WTC11 (cell line): ENCODE measurements at regions not wholly inside any gene's neighbourhood (a gene's known extent, or its start where the extent isn't known, plus 50 kb on each side); places are given as distances from the start of the nearest gene placed in this dataset.

Source experiments
- ATAC-seq: fragments of 200-7000 bp; cut with Tn5 transposase; 2 replicates; pipeline ENCODE4 v1.10.0; 2021; ENCODE audit warnings: mild to moderate bottlenecking, moderate library complexity
- CTCF ChIA-PET: fragments of 300-600 bp; sonication (Branson Sonifier 250); formaldehyde crosslinking; loops from one replicate; lab custom pipeline; 2021; ENCODE audit warnings: antibody characterized with exemption; lab: Charles Lee
- POLR2A ChIA-PET: fragments of 350-600 bp; sonication (Branson Sonifier 250); formaldehyde crosslinking; loops from one replicate; lab custom pipeline; 2021; ENCODE audit warnings: antibody characterized with exemption; lab: Charles Lee
- DNase-seq: peaks from one replicate; pipeline ENCODE4 v3.0.0; 2021; ENCODE audit warnings: low spot score
- H3K27ac Mint-ChIP-seq: 2 replicates; pipeline ENCODE4 v1.8.0; 2021; ENCODE audit warnings: mixed read lengths
- H3K27me3 Mint-ChIP-seq: 2 replicates; pipeline ENCODE4 v1.8.0; 2021; ENCODE audit warnings: low read depth, mild to moderate bottlenecking, moderate library complexity, mixed read lengths
- H3K36me3 Mint-ChIP-seq: 2 replicates; pipeline ENCODE4 v1.8.0; 2021; ENCODE audit warnings: mixed read lengths
- H3K4me1 Mint-ChIP-seq: 2 replicates; pipeline ENCODE4 v1.8.0; 2022; ENCODE audit warnings: mixed read lengths
- H3K4me3 Mint-ChIP-seq: 2 replicates; pipeline ENCODE4 v1.8.0; 2021; ENCODE audit warnings: mild to moderate bottlenecking, moderate library complexity, mixed read lengths
- H3K9me3 Mint-ChIP-seq: 2 replicates; pipeline ENCODE4 v1.8.0; 2021; ENCODE audit warnings: mixed read lengths
- CDX4 ChIP-seq: fragments of 250-450 bp; sonication (Bioruptor Pico); IDR thresholded peaks from 2 replicates; pipeline ENCODE4 v1.9.0; 2021; ENCODE audit warnings: moderate library complexity, mild to moderate bottlenecking, inconsistent platforms, borderline replicate concordance
- CREB1 ChIP-seq: sonication (generic); formaldehyde crosslinking; IDR thresholded peaks from 2 replicates; pipeline ENCODE4 v1.8.0; 2023; ENCODE audit warnings: mild to moderate bottlenecking, missing genetic modification reagents
- E2F1 ChIP-seq: sonication (generic); formaldehyde crosslinking; IDR thresholded peaks from 2 replicates; pipeline ENCODE4 v1.8.0; 2022; ENCODE audit warnings: mild to moderate bottlenecking, missing genetic modification reagents
- FOXJ3 ChIP-seq: sonication (generic); formaldehyde crosslinking; IDR thresholded peaks from 2 replicates; pipeline ENCODE4 v1.9.0; 2021; ENCODE audit warnings: missing genetic modification reagents, mild to moderate bottlenecking, borderline replicate concordance
- IRF2 ChIP-seq: sonication (generic); formaldehyde crosslinking; IDR thresholded peaks from 2 replicates; pipeline ENCODE4 v1.8.0; 2022; ENCODE audit warnings: low read depth, missing genetic modification reagents, borderline replicate concordance
- JUN ChIP-seq: sonication (generic); formaldehyde crosslinking; IDR thresholded peaks from 2 replicates; pipeline ENCODE4 v1.8.0; 2023; ENCODE audit warnings: mild to moderate bottlenecking, missing genetic modification reagents
- SOX15 ChIP-seq: fragments of 250-450 bp; sonication (Bioruptor Pico); IDR thresholded peaks from 2 replicates; pipeline ENCODE4 v1.9.0; 2021; ENCODE audit warnings: mild to moderate bottlenecking
- STAT6 ChIP-seq: sonication (generic); formaldehyde crosslinking; conservative IDR thresholded peaks from 2 replicates; pipeline ENCODE4 v1.8.1; 2023; ENCODE audit warnings: mild to moderate bottlenecking, low read depth, missing genetic modification reagents, moderate library complexity
- TCF7 ChIP-seq: sonication (generic); formaldehyde crosslinking; IDR thresholded peaks from 2 replicates; pipeline ENCODE4 v1.8.0; 2022; ENCODE audit warnings: mild to moderate bottlenecking, low read depth, missing genetic modification reagents, moderate library complexity
- ZBTB43 ChIP-seq: sonication (generic); formaldehyde crosslinking; IDR thresholded peaks from 2 replicates; pipeline ENCODE4 v1.8.1; 2023; ENCODE audit warnings: mild to moderate bottlenecking, missing genetic modification reagents
- ZNF121 ChIP-seq: sonication (generic); formaldehyde crosslinking; IDR thresholded peaks from 2 replicates; pipeline ENCODE4 v1.8.0; 2023; ENCODE audit warnings: missing genetic modification reagents
- ZNF263 ChIP-seq: sonication (generic); formaldehyde crosslinking; IDR thresholded peaks from 2 replicates; pipeline ENCODE4 v1.8.1; 2022; ENCODE audit warnings: low read depth, mild to moderate bottlenecking, moderate library complexity, missing genetic modification reagents
- ZNF425 ChIP-seq: fragments of 250-450 bp; sonication (Bioruptor Pico); conservative IDR thresholded peaks from 2 replicates; pipeline ENCODE4 v1.9.0; 2021; ENCODE audit warnings: mild to moderate bottlenecking

GRCh38 chr1:81590171-81590570 is 210.6 kb upstream of the ADGRL2 start:
- no peaks in the 10 kb centered on the region for H3K27me3 Mint-ChIP-seq
- H3K9me3 Mint-ChIP-seq, result peaks cover 16% of the 10 kb centered on the region
- ATAC-seq (no peak), DNase-seq (no peak)
- H3K27ac Mint-ChIP-seq, result no peak overlapping the region
- peaks cover 2% of the 10 kb centered on the region for H3K4me1 Mint-ChIP-seq
- POLR2A ChIA-PET, result no interaction called here
- CTCF ChIA-PET, result no interaction called here
- no peaks in the 10 kb centered on the region for H3K36me3 Mint-ChIP-seq
- no peak for TF ChIP-seq CDX4 (CRISPR knock-in tag)
- no peak overlapping the region for H3K4me3 Mint-ChIP-seq

- H3K27me3 Mint-ChIP-seq, result no peaks in the 10 kb centered on the region
- H3K4me3 Mint-ChIP-seq, result no peak overlapping the region
- ChIA-PET POLR2A (no interaction called here), CTCF (no interaction called here)
- TF ChIP-seq IRF2, result no peak
- no peak for TF ChIP-seq FOXJ3 (CRISPR knock-in tag)
- no peak for TF ChIP-seq TCF7 (CRISPR knock-in tag)
- DNase-seq (no peak), ATAC-seq (no peak)
- H3K36me3 Mint-ChIP-seq, result no peaks in the 10 kb centered on the region
- peaks cover 3% of the 10 kb centered on the region for H3K4me1 Mint-ChIP-seq
- peaks cover 16% of the 10 kb centered on the region for H3K9me3 Mint-ChIP-seq
- H3K27ac Mint-ChIP-seq, result no peak overlapping the region
Measured at GRCh38 chr1:81588149-81588548, 212.6 kb upstream of the ADGRL2 start.

- ChIA-PET CTCF (no interaction called here), POLR2A (no interaction called here)
- no peak overlapping the region for H3K4me3 Mint-ChIP-seq
- TF ChIP-seq E2F1 (CRISPR knock-in tag), result no peak
- TF ChIP-seq SOX15, result no peak
- TF ChIP-seq ZNF425 (CRISPR knock-in tag), result no peak
- no peak for TF ChIP-seq ZNF121
- no peak for TF ChIP-seq CREB1 (CRISPR knock-in tag)
- TF ChIP-seq CDX4 (CRISPR knock-in tag), result no peak
- TF ChIP-seq ZNF263, result no peak
- no peak for TF ChIP-seq STAT6 (CRISPR knock-in tag)
- H3K27me3 Mint-ChIP-seq, result no peaks in the 10 kb centered on the region
- H3K9me3 Mint-ChIP-seq, result peaks cover 16% of the 10 kb centered on the region
- H3K4me1 Mint-ChIP-seq, result peaks cover 3% of the 10 kb centered on the region
- no peaks in the 10 kb centered on the region for H3K36me3 Mint-ChIP-seq
- H3K27ac Mint-ChIP-seq, result no peak overlapping the region
- DNase-seq (no peak), ATAC-seq (no peak)
Measured at GRCh38 chr1:81587426-81587825, 213.3 kb upstream of the ADGRL2 start.

GRCh38 chr1:81585371-81585770 is 215.4 kb upstream of the ADGRL2 start:
- ATAC-seq, result no peak
- Mint-ChIP-seq H3K4me1 (peaks cover 6% of the 10 kb centered on the region), H3K9me3 (peaks cover 4% of the 10 kb centered on the region; the same call in 1 of the 2 replicates), H3K36me3 (no peaks in the 10 kb centered on the region), H3K4me3 (no peak overlapping the region), H3K27me3 (no peaks in the 10 kb centered on the region), H3K27ac (no peak overlapping the region)
- TF ChIP-seq ZBTB43 (CRISPR knock-in tag) (no peak), JUN (no peak)
- DNase-seq, result no peak
- ChIA-PET CTCF (interaction anchor here (0.7 kb wide), 1 partner anchor 175 kb away, joined by 3 read pairs; no protein-coding TSS in a partner anchor), POLR2A (no interaction called here)
